ENCODE measurements at regions not wholly inside any gene's neighbourhood (a gene's known extent, or its start where the extent isn't known, plus 50 kb on each side); places are given as distances from the start of the nearest gene placed in this dataset.

DNA sequence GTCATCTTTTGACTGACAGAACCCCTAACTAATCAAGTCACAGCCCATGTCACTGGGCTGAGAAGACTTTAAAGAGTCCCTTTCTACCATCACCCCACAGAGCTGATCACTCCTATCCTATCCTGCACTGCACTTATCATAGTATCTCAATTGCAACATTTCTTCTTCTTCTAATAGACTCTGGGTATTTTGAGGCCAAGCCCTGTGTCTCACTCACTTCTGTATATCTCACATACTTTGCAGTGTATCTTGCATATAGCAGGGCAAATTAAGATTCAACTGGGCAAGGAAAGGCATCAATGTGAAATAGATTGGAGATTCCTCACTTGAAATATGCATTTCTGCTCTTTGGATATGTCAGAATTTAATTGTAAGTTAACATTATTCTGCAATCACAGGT is 531.5 kb upstream of the SLIT2 start:
- DNase-seq (ENCODE audit: low spot score), result no peak

DNA sequence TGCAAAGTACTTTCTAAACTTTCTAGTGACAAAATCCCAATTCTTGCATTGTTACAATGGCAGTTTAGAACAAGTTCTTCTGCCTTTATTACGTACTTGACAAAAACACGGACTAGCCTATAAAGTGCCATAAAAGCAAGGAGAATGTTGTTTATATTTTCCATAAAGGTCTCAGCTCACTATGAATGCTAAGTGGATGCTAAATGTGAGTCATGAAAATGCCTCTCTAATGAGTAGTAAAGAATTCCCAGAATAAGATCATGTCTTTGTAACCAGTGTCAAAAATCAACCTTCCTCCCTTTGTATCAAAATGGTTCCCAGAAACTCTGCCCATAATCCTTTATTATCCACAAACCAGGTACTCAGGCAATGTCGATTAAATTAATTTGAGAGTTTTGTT is 539.8 kb upstream of the SLIT2 start:
- peak; percentile 63 for DNase-seq (ENCODE audit: low spot score)

DNA sequence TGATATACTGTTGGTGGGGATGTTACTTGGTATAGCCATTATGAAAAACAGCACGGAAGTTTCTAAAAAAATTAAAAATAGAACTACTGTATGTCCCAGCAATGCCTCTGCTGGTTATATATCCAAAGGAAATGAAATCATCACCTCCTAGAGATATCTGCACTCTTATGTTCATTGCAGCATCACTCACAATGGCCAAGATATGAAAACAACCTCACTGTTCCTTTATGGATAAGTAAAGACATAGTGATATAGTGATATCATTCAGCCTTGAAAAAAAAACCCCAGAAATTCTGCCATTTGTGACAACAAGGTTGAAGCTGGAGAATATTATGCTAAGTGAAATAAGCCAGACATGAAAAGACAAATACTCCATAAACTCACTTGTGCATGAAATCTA is 543.8 kb upstream of the SLIT2 start:
- DNase-seq (ENCODE audit: low spot score), result peak; percentile 17

DNA sequence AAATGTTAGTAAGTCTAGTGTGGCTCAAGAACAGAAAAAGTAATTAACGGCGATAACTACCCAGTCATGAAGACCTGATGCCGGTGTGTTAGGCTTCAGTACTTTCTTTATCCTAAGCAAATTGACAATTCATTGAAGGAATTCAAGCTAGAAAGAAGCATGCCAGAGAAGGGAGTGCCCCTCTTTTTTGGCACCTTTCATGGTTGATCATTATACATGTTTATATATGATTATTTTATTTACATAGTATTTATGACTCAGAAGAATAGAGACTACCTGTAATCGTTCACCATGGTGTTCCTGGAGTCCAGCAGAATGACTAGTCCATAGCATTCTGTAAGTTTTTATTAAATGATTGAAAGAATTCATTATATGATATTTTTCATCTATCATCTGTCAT is 548.3 kb upstream of the SLIT2 start:
- DNase-seq (ENCODE audit: low spot score), result no peak

DNA sequence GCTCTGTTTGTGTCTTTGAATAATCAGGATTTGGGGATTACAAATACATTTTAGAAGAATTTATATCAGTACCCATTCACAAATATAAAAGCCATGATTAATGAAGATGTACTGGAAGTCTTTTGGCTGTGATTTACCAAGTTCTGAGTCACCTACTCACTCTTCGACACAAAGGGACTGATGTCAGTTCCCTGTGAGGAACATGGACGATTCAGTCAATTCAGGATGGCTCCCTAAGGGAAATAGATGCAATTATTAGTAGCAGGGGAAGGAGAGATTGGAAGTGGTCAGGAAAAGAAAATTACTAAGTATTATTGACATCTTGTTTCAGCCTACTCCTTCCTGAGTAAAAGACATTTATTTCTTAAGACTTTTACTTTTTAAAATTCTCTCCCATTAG is 550.7 kb upstream of the SLIT2 start:
- peak; percentile 65 for DNase-seq (ENCODE audit: low spot score)

DNA sequence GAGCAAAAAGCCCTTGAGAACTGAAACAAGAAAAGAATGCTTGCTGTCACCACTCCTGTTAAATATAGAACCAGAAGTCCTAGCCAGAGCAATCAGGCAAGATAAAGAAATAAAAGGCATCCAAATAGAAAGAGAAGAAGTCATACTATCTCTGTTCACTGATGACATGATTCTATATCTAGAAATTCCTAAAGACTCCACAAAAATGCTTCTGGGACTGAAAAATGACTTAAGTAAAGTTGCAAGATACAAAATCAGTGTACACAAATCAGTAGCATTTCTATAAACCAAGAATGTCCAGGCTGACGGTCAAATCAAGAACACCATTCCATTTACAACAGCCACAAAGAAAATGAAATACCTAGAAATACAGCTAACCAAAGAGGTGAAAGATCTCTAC is 552.7 kb upstream of the SLIT2 start:
- no peak for DNase-seq (ENCODE audit: low spot score)

DNA sequence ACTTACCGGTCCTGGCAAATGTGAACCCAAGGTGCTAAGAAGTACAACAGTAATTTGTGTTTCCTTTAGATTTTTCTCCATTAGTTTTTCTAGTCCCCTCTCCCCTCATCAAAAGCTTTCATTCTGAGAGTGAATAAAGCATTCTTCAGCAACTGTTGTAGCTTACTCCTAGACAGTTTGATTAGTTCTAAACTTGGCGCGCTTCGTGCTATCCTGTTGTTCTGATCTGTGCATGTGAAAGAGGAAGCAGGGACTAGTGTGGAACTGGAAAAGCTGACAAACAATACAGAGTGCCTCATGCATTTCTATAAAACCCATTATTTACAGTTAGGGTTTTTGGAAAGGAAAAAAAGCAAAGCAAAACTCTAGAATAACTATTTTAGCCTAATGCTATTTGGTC is 556.9 kb upstream of the SLIT2 start:
- no peak for DNase-seq (ENCODE audit: low spot score)

DNA sequence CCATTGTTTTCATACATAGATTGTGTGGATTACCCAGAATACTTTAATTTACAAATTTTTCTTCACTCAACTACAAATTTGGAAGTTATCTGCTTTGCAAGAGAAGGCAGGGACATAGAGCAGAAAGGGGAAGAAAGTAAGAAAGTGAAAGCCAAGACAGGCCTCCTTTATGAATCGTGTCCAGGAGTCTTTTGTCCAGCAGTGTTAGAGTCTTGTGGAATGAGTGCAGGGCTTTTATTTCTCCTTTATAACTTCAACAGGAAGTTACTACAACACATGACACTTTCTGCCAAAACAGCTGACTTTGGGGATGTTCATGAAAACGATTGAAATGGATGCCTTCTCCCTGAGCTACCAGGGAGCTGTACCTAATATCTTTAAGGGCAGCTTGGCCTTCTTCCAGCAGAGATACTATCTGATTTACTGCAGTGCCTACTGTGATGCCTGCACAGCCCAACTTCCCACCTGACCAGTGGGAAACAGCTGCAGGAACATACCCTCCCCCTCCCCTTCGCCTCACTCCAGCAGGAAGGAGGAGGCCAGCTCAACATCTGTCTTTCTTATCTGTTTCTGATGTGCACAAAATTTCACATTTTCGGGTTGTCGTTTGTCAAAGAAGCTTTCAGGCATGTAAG is 557.7 kb upstream of the SLIT2 start:
- DNase-seq (ENCODE audit: low spot score), result no peak

DNA sequence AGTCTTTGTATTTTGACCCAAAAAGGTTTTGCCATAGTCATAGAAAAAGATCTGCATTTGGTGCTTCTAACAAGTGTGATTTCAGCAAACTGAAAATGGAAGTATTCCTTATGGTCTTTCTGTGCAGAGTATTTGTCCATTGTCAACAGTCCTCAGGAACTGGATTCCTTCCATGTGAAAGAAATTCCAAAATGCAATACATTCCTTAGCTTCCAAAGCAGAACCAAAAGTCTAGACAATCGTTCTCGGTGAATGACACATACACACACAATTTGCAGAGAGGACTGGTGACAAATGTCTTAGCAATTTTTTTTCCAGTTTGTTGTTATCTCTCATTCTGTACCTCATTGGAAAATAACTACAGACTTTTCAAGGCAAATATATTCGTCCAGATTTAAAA is 562.2 kb upstream of the SLIT2 start:
- DNase-seq (ENCODE audit: low spot score), result peak; percentile 96

DNA sequence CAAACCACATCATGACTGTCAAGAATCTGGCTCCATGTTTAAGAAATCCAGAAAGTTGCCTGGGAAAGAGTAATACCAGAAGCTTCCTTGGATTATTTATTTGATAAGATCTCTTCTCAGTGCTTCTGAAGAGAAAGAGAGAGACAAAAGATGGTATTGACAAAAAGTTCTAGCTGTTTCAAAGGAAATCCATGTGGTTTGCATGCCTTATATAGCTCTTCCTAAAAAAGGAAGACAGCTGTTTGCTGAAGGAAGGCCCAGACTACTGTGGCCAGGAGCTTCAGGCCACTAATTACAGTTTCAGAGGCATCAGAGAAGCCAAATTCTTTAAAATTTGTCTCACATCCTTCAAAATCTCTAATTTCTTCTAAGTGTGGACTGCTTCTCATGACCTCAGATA is 565.2 kb upstream of the SLIT2 start:
- no peak for DNase-seq (ENCODE audit: low spot score)

DNA sequence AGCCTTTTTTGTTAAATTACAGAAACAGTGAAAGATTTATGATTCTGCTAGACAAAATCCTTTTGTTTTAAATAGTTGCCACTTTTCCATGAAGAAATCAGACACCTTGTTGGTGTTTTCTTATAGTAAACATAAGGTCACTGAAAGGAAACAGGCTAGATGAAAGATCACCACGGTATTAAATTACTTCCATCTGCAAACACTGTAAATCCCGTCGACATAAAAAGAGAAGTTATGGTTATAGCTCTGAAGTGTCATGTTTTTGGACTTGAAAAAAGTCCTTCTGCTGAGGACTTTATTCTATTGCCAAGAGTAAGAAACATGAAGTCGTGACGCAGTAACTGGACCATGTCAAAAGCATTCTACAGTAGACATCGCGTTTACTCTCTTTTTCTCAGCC is 567.6 kb upstream of the SLIT2 start:
- DNase-seq (ENCODE audit: low spot score), result no peak

DNA sequence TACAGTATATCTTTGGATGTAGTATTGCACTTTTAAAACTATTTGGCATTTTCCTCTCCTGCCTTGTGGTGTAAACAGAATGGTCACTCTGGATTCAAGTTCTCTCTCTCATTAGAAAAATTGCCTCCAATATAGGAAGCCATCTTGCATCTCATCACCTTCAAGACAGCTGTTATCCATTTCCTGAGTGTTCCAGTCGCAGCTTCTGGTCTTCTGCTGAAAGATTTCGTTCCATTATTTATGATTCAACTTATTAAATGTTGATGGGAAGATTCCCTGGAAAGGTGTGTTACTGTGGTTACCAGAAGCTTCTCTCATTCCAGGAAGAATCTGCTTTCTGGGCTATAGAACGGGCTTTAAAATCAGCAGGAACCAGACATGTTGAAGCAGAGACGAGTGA is 568.3 kb upstream of the SLIT2 start:
- no peak for DNase-seq (ENCODE audit: low spot score)

DNA sequence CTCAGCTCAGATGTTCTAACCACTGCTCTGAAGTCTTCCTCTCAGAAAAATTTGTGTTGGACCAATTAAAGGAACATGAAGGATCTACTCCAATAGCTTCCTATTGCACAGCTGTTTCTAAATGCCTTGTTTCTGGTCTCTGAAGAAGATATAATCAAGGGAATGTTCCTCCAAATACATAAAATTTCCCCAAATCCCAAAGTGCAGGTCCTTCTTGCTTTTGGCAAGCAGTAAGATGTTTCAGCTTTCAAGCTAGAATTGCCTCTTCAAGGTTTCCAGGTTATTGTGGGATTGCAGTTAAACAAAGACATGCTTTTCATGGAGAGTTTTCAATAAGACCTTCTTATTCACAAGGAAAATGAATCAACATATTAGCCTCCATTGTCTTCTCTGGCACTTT is 574.5 kb upstream of the SLIT2 start:
- no peak for DNase-seq (ENCODE audit: low spot score)

DNA sequence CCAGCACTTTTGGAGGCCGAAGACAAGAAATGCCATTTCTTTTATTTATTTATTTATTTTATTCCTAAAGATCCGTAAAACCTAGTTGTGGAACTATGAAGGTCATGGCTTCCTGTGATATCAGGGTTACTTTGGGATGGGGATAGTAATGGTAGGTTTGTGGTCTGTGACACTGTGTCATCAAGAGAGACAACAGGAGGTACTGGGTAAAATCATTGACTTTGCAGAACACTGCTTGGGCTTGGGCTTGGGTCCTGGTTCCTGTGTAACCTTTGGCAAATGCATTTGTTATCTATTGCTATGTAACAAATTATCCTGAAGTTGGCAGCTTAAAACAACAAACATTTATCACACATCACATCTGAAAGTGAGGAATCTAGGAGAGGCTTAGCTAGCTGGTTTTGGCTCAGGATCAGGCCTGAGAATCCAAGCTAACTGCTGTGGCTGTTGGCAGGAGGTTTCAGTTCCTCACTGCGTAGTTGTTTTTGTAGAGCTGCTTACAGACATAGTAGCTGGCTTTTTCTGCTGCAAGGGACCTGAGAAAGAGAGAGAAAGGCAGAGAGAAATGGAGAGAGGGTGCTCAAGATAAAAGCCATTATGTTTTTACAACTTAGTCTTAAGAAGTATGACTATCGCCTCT is 576.4 kb upstream of the SLIT2 start:
- DNase-seq (ENCODE audit: low spot score), result no peak

DNA sequence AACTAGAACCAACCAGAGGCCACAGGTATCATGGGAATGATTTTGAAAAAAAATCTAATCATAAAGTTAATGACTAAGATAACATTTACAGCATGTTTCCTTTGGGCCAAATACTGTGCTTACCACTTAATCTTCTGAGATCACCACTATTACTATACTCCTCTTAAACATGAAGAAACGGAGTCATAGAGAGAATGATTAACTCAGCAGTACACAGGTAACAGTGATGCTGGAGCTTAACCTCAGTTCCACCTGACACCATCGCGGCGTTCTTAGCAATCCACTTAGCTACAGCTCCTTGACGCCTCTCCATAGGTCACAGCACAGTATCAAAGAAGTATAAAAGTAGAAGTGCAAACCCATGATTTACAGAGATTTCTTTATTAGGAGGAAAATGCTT is 592.6 kb upstream of the SLIT2 start:
- peak; percentile 85 for DNase-seq (ENCODE audit: low spot score)

DNA sequence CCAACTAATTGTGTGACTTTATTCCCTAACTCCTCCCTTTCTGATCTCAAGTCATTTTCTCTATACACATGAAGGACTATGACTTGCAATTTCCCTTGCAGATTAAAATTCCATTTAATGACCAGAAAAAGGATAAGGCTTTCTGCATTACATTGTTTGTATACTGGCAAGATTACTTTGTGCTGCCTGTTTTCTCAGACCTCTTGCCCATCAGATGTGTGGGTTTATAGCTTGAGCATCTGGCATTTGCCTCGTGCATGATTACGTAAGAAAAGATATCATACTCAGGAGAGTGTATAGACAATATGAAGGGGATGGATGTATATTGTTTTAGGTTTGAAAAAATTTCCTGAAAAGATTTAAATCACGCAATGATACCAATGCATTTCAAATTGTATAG is 593.8 kb upstream of the SLIT2 start:
- no peak for DNase-seq (ENCODE audit: low spot score)

DNA sequence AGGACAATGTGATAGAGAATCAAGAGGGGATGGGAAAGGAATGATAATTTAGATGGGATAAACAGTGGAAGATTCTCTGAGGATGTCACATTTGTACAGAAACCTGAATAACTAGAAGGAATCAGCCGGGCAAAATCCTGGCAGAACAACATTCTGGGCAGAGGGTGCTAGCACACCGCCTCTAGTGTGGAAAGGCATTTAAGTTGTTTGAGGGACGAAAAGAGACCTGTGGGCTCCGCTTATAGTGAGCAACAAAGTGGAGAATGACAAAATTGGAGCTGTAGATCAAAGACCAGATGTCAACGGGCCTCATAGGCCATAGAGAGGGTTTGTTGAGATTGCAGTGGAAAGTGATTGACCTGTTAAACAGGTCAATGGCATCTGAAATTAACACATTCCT is 596.0 kb upstream of the SLIT2 start:
- DNase-seq (ENCODE audit: low spot score), result no peak

DNA sequence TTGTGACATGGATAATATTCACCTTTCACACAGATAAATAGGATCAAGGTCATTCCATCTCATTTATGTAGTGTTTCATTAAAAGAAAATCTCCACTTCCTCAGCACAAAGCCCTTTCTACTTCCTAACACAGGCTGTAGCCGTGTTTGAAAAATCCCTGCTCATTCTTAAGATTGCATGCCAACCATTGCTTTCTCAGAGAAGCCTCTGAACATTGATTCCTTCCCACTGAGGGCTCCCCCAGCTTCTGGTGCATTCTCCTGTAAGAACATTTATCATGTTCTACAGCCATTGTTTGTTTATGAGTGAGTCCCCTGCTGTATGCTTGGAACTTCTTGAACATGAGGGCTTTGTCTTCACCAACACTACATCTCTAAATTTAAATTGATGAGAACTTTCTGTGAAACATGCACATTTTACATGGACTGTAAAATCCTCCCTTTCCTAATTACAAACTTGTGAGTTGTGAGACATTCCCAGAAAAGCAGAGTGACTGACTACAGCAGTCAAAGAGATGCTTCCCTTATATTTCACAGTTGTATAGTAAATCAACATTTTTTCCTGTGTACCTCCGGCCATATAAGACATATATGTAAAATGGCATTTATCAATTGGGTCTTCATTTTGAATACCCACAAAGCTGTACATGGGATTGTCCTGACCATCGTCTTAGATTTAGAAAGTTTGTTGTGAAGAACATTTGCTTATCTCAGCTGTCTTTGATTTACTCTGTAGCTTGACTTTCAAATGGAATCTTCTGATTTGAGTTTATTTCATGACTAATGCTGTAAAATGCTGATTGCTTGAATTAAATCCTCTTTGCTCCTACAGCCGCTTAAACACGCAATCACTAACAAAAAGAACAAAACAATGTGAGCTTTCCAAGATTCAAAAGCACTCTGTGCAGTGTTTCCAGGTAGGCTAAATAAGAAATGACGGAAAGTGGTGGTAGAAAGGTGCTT is 600.5 kb upstream of the SLIT2 start:
- no peak for DNase-seq (ENCODE audit: low spot score)

DNA sequence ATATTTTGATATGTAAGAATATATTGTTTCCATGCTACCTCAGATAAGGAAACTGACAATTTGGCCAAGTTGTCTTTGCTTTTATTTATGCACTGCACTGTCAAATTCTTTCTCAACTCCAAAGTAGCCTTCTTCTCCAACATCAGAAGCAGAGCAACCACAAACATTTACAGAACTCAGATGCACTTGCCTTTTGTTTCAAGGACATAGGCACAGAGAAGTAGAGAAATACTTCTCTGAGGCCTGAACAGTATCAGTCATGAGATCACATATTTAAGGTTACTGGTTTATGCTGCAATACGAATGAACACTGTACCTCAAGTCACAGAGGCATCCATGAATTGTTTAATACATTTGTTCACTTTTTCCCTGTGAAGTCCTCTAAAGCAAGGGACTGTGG is 606.1 kb upstream of the SLIT2 start:
- DNase-seq (ENCODE audit: low spot score), result no peak

DNA sequence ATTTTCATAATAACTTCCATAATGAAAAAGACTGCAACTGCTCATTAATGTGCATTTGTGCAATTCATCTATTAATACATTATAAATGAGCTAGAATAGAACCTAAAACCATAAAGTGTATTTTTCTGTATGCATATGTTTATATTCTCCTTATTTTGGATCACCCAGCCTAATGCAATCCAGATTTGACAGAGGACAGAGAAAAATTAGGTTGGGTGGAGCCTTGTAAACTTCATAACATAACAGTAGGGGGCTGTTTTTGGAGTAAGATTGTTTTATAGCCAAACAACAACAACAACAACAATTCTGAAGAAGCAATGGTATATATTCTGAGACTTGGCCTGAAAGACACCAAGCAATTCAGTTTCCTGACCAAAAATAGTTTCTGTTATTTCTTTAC is 615.3 kb upstream of the SLIT2 start:
- no peak for DNase-seq (ENCODE audit: low spot score)

DNA sequence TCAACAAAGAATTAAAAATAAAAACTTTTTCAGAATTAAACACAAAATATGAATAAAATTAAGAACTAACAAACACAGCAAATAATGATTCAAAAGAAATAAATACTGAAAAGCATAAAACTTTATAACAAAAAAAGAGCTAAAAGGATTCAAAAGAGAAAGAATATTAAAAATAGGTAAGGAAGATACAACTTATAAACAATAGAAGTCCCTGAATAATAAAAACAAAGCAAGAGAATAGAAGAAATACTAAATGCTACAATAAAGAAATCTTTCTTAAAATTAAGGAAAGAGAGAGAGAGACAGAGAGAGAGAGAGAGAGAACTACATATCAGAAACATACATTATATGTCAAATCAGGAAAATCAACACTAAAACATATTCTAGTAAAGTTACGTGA is 619.9 kb upstream of the SLIT2 start:
- no peak for DNase-seq (ENCODE audit: low spot score)

DNA sequence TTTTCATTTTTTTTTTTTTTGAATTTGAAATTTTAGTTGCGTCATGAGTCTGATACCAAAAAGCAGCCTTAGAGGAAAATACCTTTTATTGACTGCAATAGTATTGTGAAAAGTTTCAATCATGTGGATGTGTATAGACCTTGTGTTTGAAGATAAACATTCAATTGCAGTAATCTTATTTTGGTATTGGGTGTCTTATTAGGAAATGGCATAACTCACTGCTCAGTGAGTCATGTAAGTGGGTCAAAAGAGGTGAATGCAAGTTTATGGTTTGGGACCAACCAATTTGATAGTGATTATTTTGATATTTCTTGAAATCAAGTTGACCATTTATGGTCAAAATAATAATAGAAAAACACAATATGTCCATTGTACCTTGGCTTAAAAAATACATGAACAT is 627.8 kb upstream of the SLIT2 start:
- no peak for DNase-seq (ENCODE audit: low spot score)

DNA sequence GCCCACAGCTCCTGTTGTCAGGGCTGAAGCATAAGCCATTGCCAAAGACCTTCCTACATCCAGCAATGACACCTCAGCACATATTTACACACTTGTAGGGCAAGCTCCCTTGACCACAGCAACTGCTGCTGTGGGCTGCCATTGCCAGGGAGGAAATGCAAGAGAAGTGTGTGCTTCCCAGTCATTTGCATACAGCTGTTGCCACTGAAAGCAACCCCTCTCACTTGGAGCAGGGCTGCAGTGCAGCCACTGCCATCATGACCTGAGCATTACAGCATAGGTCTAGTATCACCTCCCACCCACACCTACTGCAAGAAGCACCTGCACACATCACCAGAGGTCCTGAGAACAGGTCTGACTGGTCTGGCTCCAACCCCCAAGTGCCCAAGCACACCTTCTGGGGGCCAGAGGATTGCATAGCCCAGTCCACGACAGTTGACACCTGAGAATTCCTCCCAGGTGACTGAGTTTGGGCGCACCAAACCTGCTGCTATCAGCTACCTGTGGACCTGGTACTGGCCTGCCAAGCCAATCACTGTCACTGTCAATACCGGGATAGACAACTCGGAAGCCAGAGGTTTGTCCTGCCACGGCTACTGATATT is 636.5 kb upstream of the SLIT2 start:
- no peak for DNase-seq (ENCODE audit: low spot score)
